NOMO-1 treated with dmso at 0.1 percent for 144 hours (cell line): ENCODE measurements at regions not wholly inside any gene's neighbourhood (a gene's known extent, or its start where the extent isn't known, plus 50 kb on each side); places are given as distances from the start of the nearest gene placed in this dataset.

Experiments
- DNase-seq: peaks from one replicate; lab custom pipeline; 2025; ENCODE audit not compliant: unreplicated experiment; lab: John Stamatoyannopoulos, UW

- DNase-seq = peak; percentile 95
Measured at GRCh38 chr20:19074828-19075516, 137.5 kb upstream of the SLC24A3 start.

DNA sequence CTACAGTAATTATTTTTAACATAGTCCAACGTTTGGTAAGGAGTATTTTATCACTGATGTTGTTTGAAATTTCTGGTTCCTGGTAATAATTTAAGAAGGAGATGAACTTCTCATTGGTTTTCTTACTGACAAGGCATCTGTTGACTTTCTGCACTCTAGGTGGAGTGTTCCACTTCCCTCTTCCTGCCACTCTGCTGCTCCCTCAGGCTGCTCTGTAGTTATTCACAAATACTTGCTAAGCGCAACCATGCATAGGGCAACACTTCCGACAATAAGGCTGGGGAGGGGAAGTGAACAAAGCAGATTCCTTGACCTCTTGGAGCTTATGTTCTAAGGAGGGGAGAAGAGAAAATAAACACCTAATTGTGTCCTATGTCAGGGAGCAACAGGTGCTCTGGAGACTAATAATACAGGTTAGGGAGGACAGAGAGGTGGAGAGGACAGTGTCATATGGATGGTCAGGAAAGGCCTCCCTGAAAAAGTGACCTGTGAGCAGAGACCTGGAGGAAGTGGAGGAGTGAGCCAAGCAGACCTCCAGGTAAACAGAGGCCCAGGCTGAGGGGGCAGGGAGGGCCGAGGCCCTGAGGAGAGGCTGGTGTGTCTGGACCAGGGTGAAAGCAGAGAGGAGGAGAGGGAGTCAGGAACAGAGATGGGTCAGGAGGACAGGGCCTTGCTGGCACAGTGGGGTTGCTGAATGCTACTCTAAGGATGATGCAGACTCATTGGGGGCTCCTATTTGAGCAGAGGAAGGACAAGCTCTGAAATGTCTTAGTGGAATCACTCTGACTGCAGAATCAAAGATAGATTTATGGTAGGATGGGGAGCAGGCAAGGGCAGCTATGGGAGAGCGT, 134.8 kb upstream of the SLC24A3 start:
- DNase-seq = no peak

- DNase-seq = no peak
Measured at GRCh38 chr20:19078448-19079373, 133.7 kb upstream of the SLC24A3 start.

DNA sequence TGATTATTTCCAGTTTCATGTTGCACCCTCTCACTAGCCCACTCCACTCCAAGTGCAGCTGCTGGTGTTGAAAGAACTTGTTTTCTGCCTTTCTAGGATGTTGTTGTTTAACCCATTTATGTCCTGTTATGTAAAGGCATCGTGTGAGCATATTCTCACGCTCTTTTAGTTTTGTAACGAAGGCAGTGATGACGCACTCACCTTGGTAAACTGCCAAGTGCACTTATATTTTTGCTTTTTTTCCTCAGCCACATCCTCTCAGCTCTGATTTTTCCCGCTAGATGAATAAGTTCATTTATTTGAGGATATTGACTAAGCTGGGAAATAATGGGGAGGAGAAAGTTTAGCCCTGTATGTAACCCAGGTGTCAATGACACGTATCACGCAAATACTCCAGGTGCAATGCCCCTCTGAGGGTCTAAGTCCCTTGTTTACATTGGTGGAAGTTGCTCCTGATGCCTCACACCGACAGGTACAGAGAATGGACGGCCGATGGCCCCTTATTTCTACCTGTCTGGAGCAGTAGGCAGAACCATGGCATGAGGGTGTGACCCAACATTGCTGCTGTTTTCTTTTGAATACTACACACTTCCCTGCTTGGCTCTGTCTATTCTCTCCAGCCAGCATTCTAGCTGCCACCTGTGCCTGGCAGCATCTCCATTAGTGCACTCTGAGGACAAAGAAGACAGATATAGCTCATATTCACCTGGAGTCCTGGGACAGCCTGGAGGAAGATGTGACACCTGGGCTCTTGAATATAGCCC, 132.7 kb upstream of the SLC24A3 start:
- DNase-seq = no peak

DNA sequence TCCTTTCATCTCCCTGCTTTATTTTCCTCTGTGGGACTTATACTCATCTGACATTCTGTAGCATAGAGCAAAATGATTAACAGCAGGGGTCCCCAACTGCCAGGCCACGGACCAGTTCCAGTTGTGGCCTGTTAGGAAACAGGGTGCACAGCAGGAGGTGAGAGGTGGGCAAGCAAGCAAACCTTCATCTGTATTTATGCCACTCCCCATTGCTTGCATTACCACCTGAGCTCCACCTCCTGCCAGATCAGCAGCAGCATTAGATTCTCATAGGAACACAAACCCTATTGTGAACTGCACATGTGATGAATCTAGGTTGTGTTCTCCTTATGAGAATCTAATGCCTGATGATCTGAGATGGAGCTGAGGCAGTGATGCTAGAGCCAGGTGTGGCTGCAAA, 130.5 kb upstream of the SLC24A3 start:
- DNase-seq = no peak

DNA sequence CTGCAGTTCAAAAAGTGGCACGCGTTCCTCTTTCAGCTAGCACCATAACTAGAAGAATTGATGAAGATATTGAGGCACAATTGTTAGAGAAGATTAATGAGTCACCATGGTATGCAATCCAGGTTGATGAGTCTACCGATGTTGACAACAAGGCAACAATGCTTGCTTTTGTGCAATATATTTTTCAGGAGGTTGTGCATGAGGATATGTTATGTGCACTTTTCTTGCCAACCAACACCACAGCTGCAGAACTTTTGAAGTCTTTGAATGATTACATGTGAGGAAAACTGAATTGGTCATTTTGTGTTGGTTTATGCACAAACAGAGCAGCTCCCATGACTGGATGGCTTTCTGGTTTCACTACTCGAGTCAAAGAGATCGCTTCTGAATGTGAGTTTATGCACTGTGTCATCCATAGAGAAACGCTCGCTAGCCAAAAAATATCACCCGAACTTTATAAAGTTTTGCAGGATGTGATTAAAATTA, 129.3 kb upstream of the SLC24A3 start:
- DNase-seq = no peak

DNA sequence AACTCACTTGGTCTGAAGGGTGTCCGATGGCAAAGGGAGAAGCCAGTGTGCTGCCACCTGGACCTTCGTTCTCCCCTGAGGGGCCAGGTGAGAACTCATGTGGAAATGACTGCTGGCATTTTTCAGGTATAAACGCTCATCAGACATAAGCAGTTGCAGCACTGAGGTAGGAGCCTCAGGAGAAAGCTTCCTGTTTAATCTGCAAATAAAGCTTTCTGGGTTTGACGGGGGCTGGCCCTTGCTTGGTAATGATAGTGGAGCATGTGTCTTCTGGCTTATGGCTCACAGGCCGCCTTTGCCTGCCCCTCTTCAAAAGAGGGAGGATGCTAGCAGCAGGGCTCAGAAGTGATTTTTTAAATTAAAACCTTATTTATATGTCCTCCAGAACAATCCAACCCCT, 122.1 kb upstream of the SLC24A3 start:
- no peak for DNase-seq

DNA sequence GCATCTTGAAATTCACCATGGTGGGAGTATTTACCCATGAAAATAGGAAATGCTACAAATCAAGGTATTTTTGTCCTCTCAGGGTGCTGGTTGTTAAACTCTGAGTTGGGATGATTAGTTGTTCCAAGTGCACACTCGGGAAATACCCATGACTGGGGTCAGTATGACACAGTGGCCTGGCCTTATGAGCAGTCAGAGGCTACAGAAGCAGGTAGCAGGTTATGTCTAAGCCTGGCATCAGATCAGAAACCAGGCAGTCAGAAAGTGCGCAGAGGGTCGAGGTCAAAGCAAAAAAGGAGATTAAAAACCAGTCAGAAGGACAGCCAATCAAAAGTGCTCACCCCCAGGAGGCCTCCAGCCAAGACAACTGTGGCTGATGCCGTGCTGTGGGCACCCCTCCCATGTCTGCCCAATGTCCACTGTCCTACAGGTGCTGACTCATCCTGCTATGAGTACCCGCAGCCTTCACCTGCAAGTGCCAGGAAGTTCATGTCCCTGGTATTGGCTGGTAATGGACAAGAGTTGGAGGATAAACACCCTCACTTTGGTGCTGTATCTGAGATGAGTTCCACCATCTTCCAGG, 117.4 kb upstream of the SLC24A3 start:
- no peak for DNase-seq

GRCh38 chr20:19095762-19096161, 116.7 kb upstream of the SLC24A3 start:
- DNase-seq = no peak

DNA sequence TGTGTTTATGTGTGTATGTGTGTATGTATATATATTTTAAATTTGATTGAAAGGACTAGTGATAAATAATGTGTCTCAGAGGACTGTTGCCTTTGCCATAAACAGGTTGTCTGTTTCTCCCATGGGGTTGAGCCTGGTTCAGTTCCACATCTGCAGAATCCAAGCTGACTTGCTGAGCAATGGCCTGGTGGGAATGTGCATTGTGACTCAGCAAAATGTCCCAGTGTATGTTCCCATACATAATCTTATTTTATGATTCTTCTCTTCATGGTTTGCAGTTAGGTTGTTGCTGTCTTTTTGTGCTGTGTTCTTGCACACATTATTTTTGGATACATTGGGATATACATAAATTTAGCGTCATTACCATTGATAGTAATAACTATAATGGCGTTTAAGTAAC, 115.6 kb upstream of the SLC24A3 start:
- DNase-seq = no peak

DNA sequence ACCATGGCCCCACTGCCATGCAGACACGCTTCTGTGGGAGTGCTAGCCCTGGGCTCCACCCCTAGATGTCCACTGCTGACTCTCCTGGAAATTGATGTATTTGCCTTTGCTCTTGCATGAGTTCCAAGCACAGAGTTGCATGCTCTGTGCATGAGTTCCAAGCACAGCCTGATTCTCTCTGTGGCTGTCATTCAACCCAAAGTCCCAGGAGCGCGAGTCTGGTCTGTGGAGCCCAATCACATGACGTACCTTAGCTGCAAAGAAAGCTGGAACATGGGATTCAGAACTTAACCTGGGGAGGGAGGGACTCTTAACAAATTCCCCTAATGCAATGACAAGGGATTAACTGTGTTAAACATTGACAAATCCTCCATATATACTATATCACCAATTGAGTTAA, 114.3 kb upstream of the SLC24A3 start:
- no peak for DNase-seq

GRCh38 chr20:19098806-19099578, 113.5 kb upstream of the SLC24A3 start:
- no peak for DNase-seq

GRCh38 chr20:19099596-19100545, 112.6 kb upstream of the SLC24A3 start:
- no peak for DNase-seq

GRCh38 chr20:19100975-19101374, 111.5 kb upstream of the SLC24A3 start:
- DNase-seq = no peak

GRCh38 chr20:19104186-19104585, 108.3 kb upstream of the SLC24A3 start:
- DNase-seq = no peak

DNA sequence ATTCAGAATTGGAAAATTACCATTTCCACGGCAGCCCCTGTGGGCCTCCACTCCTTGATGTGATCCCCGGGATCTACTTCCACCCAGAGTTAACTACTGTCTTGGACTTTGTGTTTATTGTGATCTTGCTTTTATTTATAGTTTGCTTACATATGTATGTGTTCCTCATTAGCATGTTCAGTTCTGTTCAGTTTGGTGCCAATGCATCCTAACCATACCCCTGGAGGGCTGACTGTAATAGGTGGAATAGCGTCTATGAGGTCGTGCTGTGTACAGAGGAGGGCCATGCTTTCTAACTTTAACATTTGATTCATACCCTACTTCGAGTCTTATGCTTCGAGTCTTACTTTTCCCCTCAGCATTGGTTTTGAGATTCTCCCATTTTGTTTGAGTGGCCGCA, 104.3 kb upstream of the SLC24A3 start:
- DNase-seq = no peak

DNA sequence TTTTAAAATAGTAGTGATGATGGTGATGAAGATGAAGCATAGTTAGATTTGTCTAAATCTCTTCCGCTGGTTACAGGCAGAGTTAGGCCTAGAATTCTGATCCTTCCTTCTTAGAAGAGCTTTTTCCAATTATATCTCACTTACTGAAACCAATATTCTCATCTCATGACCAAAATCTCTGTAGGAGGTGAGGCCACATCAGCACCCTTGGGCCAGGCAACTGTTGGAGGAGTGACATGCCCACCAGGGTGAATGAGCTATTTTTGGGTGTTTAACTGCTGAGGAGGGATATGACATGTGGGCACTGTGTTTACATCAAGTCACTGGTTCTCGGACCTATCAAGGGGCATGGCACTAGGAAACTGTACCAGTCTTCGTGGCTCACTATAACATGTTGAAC, 102.2 kb upstream of the SLC24A3 start:
- no peak for DNase-seq

DNA sequence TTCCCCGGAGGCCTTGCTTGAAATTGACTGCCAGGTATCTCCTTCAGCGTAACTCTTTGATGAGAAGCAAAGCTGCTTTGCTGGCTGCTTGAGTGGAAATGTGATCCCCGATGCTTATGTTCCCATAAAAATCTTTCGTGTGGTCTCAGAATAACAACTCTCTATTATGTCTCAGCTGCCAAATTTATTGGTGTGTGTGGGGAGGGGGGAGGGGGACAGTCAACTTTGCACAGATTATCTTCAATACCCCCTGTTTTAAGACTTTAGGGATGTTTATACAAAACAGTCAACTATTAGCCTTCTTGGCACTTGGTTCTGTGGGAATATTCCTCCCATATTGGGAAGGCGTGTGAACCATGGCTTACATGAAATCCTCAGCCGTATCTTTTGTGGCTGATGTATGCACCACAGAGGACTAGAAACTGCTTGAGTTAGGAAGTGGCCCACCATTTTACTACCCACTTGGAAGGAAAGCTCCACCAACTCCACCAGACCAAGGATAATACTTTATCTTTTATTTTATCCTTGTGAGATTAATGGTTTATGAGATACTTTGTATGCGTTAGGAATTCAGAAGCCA, 101.5 kb upstream of the SLC24A3 start:
- no peak for DNase-seq
